SIG-M5 treated with dmso at 0.1 percent for 504 hours (cell line): ENCODE measurements at regions not wholly inside any gene's neighbourhood (a gene's known extent, or its start where the extent isn't known, plus 50 kb on each side); places are given as distances from the start of the nearest gene placed in this dataset.

Experiments used
- DNase-seq: peaks from one replicate; lab custom pipeline; 2025; ENCODE audit not compliant: unreplicated experiment; lab: John Stamatoyannopoulos, UW

- DNase-seq, result no peak
These were observed 54.4 kb upstream of the DRD2 start for GRCh38 chr11:113529606-113530005.

DNA sequence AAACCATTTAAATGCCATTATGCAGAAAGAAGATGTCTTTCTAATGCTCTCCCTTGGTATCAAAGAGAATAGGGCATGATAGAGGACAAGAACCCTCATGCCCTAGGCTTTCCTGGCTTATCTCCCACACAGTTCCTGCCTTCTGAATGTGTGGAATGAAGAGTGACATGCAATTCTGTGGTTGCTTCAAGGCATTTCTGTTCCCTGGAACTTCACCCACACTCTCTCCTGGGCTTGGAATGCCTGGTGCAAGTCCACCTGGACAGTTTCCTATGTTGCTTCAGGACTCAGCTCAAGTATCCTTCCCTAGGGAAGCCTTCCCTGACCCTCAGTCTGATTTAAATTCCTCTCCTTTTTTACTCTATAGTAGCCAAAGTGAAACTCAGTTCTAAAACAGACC lies 53.8 kb upstream of the DRD2 start:
- DNase-seq, result no peak

GRCh38 chr11:113526521-113526920 lies 51.3 kb upstream of the DRD2 start:
- DNase-seq, result no peak
